SKM-1 treated with dmso at 0.1 percent for 144 hours (cell line): ENCODE measurements at regions not wholly inside any gene's neighbourhood (a gene's known extent, or its start where the extent isn't known, plus 50 kb on each side); places are given as distances from the start of the nearest gene placed in this dataset.
A peak's percentile ranks its signal among the peaks of the same experiment; 100 is the strongest.
"Not testable (repeated sequence)": the region's sequence is repeated elsewhere in the genome, so short reads cannot be mapped to it uniquely, and the experiment has no call there.

Experiments used
- DNase-seq: peaks from one replicate; lab custom pipeline; 2025; ENCODE audit not compliant: unreplicated experiment; lab: John Stamatoyannopoulos, UW

DNA sequence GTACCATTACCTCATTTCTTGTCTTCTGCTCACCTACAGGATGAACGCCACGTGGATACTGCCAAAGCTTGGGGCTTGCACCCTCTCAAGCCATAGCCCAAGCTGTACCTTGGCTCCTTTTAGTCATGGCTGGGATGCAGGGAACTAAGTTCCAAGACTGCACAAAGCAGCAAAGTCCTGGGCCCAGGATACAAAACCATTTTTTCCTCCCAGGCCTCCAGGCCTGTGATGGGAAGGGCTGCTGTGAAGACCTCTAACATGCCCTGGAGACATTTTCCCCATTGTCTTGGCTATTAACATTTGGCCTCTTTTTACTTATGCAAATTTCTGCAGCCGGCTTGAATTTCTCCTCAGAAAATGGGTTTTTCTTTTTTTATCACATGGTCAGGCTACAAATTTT is 795.1 kb upstream of the VRK2 start:
- DNase-seq = not testable (repeated sequence)

DNA sequence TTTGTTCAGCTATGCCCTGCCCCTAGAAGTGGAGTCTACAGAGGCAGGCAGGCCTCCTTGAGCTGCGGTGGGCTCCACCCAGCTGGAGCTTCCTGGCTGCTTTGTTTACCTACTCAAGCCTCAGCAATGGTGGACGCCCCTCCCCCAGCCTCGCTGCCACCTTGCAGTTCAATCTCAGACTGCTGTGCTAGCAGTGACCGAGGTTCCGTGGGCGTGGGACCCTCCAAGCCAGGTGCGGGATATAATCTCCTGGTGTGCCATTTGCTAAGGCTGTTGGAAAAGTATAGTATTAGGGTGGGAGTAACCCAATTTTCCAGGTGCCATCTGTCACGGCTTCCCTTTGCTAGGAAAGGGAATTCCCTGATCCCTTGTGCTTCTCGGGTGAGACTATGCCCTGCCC is 770.2 kb upstream of the VRK2 start:
- not testable (repeated sequence) for DNase-seq

DNA sequence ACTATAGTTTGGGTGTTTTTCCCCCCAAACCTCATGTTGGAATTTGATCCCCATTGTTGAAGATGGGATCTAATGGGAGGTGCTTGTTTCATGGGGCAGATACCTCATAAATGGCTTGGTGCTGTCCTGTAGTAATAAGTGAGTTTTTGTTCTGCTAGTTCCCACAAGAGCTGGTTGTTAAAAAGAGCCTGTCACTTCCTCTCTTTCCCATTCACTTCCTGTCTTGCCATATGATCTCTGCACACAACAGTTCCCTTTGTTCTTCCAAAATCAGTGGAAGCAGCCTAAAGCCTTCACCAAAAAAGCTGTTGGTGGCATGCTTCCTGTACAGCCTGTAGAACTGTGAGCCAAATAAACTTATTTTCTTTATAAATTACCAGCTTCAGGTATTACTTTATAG is 768.2 kb upstream of the VRK2 start:
- no peak for DNase-seq

DNA sequence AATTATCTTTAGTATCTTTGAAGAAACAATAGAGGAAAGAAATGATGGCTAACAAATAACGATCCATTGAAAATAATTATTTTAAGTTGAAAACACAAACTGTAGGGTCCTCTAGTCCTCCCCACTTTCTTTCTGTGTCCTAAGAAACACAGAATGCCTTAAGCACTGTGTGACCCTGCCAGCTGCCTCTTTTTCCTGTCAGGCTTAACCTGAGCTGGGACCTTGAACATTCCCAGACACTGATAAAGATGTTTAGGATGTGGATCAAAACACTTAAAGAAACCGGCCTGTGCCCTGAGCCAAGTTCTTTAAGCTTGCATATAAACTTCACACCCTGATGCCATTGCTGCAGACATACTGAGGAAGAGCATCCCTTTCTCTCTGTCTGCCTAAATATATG is 755.4 kb upstream of the VRK2 start:
- no peak for DNase-seq

DNA sequence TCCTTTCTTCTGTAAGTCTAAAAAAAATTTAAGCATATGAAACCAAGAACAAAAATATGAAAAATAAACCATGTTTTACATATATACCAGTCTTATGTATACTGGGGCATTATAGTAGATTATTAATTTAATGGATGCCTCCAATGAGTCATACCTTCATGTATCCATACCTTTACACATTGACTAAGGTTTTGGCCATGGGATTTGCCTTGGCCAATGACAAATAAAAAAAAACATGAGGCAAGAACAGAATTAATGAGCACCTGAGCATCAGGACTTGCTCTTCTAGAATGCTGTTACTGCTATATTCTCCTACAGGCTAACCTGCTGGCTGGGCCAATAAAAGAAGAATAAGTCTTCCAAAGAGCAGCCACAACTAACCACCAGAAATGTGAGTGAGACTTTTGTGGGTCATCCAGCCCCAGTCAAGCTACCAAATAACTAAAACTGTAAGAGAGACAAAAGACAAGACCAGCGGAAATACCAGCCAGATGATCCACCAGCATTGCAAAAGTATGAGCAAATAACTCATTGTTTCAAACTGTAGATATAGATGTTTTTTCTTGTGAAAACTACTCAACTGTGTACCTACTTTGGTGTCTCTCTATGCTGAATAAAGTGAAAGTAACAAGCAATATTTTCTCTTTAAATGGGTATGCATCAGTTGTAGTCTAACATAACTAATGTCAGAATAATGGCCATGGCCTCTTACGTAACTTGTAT is 749.6 kb upstream of the VRK2 start:
- no peak for DNase-seq

DNA sequence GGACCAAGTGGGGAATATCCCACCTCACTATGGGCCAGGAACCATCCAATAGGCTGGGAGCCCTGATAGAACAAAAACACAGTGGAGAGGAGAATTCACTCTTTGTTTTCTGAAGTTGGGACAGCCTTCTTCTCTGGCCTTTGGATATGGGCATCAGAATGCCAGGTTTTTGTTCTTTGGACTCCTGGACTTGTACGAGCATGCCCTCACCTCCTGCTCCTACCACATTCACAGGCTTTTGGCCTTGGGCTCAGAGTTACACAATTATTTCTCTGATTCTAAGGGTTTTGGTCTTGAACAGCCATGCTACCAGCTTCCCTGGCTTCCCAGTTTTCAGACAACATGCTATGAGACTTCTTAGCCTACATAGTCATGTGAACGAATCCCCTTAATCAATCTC is 732.9 kb upstream of the VRK2 start:
- DNase-seq = no peak

DNA sequence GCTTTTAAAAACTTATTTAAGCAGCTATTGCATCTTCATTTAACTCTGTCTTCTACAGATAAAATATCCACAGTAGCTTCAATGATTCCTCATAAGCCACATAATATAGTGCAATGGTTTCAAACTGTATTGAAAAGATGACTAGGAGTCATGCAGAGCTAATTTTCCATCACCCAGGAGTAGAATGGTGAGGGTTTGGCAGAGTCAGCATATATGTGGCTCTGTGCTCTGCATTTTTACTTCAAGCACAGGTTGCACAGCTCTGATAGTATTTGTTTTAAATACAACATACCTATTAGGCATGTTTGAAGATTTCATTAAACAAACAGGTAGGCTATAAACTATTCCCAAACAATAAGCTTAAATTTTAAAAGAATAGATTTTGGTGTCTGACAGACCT is 731.9 kb upstream of the VRK2 start:
- DNase-seq = no peak

DNA sequence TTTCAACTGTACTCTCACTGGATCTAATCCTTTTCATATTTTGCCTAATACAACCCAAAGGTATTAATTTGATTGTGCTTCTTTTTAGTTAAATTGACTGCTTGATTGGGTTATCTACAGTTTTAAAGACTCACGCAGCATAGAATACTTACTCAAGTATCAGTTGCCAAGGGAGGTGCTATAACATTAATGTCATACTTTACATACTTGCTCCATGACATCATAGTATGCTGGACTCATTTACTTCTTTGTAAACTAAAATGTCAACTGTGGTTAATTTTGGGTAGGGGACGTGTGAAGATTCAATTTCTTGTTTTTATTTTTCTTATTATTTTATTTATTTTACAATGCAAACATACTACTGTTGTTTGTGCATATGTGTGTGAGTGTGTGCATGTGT is 716.2 kb upstream of the VRK2 start:
- no peak for DNase-seq

DNA sequence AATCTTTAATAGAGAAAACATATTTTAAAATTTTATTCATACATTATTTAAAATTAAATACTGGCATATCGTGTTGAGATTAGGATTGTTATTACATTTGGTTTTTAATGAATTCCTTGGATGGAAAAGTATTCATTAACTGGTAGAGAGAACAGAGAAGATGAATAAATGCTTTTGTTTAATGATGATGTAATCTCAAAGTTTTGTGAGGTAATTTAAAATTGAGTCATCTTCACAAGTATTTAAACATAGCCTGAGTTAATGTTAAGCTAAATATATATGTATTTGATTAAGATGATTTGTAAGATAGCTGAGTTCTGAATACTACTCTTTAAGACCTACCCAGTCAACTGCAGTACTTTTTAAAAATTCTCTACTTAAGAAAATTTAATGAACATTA is 713.4 kb upstream of the VRK2 start:
- DNase-seq = no peak

DNA sequence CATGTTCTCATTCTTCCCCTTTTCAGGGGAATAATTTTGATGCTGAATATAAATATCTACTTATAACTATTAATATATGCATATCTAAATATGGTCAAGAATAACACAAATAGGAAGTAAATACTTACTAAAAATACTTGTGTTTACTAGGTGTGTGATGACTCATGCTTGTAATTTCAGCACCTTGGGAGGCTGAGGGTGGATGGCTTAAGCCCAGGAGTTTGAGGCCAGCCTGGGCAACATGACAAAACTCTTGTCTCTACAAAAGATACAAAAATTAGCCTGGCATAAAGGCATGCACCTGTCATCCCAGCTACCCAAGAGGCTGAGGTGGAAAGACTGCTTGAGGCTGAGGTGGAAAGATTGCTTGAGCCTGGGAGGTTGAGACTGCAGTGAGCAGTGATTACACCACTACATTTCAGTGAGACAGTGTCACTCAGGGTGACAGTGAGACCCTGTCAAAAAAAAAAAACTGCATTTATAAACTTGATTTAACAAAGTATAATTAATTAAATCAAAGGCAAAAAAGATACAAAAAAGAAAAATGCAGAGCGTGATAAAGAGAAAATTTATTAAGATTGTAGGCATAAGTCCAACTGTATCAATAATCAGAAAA is 703.1 kb upstream of the VRK2 start:
- DNase-seq = no peak

DNA sequence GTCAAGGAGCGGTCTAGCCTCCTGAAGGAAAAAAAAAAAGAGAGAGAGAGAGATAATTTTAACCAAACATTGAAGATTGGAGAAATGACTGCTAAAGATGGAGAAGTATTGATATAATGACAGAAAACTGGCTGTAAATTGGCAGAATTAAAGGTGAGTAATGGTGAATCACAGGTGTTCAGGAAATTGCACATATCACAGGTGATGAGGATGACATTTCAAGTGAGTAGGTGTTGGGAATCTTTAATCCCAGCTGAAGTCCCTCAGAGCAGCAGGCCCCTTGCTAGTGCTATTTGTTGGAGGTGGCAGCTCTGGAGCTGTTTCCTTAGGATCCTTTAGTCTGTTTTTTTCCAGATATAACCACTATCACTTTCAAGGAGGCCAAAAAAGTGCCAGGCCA is 678.4 kb upstream of the VRK2 start:
- no peak for DNase-seq

DNA sequence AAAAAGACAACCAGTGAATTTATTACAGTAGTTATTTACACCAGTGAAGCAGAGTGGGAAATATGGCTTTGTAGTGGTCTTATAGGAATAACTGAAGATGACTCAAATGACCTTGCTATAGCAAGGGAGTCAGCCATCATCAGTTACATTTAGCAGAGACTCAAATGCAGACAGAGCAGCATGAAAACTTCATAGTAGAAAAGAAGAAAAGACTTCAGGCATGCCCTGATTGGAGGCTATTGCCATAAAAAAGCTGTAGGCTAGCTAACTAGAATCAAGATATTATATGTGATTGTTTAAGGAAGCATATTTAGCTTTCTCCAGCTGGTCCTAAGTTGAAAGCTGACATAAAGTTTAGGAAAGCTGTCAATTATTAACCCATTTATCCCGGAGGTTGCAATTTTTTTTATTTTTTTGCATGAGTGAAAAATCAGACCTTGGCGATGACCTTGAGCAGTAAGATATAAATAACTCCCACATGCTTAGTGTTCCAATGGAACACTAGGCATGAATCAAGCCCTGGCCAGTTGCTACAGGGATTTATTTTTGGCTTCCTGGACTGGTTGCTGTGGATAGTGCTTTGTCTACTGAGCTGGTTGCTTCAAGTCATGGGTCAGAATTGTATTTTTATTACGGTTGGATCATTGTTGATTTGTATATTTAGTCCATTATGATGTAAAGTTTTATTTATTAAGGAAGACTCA is 675.6 kb upstream of the VRK2 start:
- DNase-seq = no peak

DNA sequence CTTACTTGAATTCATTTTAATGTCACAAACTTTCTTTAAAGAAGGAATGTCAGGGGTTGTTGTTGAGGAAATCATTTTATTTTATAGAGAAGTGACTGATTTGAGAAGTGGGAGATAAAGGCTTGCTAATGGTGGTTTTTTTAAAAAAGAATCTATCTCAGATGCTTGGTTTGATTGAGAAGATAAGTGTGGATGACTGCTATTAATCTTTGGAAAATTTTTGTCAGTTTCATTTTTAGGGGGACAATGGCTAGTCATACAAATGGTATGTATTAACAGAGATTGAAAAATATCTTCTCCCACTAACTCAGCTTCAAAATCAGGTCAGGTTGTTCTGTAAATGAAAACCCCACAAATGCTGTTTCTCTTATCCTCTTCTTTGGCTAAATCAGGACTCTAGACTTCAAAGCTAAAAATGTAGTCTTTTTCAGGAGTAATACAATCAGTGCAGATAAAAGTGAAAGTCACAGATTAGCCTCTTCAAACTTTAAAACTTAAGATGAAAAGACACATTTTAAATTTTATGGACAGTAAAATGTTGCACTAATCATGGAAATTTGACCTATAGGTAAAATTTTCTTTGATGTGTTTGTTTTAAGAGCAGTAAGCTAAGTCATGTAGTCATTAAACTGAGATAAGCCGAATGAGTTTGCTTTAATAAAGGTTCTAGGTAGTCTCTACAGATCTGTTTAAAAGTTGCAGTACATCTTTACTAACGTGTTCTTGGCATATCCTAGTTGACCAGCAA is 674.2 kb upstream of the VRK2 start:
- DNase-seq = no peak

DNA sequence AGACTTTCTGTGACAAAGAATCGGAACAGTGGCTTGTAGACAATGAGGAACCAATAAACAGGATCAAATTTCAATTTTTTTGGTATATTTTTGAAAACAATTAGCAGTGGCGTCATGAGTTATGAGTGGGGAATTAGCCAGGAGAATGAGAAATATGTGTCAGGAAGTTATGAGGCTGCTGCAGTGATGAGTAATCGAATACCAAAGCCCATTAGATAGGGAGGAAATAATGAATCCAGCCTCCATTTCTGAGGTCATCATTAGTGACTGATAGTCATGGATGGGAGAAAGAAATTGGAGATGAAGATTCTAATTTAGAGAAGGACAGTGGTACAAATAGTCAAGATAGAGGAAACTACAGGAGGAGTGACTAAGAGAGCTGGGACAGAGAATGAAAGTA is 673.1 kb upstream of the VRK2 start:
- no peak for DNase-seq

DNA sequence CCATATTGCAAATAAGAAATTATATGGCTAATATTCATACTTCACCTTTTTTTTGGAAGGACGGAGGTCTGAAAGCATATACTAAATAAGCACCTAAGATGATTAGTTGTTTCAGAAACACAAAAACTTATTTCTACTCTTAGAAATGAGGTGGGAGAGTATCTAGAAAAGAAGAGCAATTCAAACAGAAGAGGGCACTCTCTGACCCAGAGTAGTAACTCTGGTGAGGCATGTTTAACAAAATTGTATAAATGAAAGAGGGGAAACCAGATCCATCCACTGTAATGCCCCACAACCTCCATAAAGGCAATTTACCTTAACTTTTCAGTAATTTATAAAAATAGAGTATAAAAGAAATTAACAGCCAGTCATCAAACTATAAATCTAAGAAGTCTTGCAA is 669.6 kb upstream of the VRK2 start:
- peak; percentile 33 for DNase-seq

DNA sequence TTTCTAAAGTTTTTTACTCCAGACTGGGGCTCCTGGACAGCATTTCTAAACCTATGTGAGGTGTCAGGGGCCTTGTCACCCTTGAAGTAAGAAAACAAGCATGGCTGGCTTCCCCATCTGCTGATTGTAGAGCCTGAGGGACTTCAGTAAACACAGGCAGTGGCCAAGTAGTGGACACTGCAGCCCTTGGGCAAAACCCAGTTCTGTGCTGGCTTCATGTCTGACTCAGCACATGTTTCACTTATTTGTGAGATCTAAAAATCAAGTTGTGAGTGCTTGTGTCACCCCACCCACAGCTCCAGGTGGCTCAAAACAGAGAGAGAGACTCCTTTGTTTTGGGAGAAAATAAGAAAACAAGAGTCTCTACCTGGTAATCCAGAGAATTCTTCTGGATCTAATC is 660.3 kb upstream of the VRK2 start:
- DNase-seq = no peak

DNA sequence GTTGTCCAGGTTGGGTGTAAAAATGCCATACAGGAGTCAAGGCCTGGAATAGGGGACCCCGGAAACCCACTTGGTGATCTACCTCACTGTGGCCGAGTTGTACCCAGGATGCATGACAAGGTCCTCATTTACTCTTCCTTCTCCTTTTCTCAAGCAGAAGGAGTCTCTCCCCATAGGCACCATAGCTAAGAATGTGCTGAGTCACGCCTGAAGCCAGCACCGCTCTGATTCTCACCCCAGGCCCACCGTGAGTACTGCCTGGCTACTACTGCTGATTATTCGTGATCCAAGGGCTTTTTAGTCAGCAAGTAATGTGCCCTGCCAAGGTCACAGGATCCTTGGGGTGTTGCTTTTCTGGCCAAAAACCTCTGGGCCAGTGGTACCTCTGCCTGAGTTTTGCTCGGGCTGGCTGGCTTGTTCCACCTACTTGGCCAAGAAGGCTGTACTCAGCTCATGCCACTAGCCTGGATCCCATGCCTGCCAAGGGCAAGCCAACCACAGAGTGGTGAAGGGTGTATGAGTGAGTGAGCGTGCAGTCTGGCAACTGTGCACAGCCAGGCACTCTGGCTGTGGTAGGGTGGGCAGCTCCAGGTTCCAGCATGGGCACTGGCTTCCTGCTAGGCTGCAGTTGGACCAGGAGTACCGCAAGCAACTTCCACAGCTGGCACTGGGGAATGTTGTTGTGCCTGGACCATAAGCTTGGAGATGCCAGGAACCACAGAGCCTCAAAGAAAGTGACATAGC is 650.1 kb upstream of the VRK2 start:
- DNase-seq = peak; percentile 56

DNA sequence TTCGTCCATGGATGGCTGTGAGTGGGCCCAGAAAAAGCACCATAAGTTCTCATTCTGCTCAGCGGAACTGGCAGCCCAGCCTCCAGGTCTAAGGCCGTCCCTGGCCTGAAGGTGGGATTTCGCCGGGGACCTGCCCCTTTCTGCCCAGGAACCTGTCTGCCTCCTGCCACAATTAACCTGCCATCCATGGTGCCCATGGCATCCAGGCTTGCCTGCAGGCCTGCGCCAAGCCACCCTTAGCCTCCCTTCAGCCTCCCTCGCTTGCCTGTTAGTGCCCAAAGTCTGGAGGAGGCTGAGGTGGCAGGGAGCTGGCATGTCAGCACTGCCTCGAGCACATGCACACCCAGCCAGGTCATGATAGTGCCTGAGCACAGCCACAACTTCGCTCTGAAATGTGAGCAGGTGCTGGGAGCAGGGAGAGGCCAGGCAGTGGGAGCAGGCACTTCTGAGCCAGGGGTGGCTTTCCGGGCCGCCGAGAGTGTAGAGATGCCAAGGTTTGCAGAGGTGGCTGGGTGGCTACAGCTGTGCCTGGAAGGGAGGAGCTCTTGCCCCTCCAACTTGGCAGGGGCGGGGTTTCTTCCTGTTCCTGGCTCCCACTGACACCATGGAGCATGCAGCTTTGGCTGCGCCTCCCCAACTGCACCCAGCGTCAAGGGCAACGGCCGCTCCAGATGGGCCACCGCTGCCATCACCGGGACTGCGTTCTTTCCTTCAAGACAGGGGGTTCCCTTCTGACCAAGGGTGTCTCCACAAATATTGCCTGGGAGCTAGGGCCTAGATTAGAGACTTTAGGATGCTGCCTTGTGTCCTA is 648.9 kb upstream of the VRK2 start:
- DNase-seq = no peak

DNA sequence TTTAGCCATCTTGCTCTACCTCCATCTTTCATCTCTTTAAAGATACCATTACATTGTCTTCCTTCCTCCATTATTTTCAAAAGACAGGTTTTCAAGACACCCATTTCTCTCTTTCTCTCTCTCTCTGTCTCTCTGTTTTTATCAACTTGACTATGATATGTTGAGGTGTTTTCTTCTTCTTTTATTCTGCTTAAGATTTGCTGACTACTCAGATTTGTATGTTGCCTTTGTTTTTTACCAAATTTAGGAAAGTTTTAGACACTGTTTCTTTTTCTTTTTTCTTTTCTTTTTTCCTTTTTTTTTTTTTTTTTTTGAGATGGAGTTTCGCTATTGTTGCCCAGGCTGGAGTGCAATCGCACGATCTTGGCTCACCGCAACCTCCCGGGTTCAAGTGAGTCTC is 647.5 kb upstream of the VRK2 start:
- DNase-seq = no peak

DNA sequence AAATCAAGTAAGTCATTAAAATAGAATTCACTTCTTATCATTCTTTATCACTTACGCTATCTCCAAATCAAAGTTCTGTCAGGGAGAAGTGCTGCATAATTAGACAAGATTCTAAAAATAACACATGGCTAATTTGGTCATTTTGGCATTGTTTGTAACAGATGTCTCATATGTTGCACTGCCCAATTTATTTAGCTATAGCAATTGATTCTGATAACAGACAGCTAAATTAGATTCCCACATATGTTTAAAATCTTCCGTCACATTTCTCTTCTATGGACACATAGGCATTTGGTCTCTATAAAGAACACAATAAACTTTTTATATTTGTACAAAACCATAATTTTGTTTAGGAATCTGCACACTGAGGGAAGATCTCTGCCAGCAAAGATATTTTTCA is 644.5 kb upstream of the VRK2 start:
- no peak for DNase-seq
